Stimulated activated CD4-positive, alpha-beta T cell treated with anti-CD3 and anti-CD28 coated beads, Interleukin-2, amount 100 ng/mL, for 4 hours (primary cell): ENCODE measurements at regions not wholly inside any gene's neighbourhood (a gene's known extent, or its start where the extent isn't known, plus 50 kb on each side); places are given as distances from the start of the nearest gene placed in this dataset.

Source experiments
- DNase-seq: peaks from one replicate; pipeline ENCODE4 v3.0.0-alpha.2; 2020; ENCODE audit warnings: low read depth

DNA sequence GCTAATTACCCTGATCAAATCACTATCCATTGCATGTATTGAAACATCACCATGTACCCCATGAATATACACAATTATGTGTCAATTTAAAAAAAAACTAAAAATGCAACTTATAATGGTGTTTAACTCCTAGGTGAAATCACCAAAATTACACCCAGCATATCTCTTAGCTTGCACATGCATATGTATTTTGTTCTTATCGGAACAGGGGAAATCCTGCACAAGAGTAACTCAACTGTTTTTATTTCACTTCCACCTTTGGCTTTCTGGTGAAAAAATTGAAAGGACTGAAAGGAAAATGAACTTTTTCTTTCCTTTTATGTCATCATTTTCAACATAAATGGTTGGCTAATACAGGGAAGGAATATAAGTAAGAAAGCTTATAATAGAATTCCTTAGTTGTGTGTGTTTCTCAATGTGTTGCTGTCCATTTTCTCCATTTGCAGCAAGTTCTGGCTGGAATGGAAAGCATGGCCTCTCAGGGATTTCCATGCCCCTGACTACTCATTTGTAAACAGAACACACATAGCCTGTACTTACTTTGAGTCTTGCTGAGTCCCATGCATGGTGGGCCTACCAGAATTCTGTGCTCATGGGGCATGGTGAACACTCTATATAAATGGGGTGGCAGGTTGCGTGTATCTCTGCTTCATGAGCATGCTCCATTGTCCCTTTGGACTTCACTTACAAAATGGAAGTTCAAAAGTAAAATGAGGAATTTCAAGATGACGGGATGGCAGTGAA lies 462.0 kb downstream of the HS3ST3B1 start:
- no peak for DNase-seq

DNA sequence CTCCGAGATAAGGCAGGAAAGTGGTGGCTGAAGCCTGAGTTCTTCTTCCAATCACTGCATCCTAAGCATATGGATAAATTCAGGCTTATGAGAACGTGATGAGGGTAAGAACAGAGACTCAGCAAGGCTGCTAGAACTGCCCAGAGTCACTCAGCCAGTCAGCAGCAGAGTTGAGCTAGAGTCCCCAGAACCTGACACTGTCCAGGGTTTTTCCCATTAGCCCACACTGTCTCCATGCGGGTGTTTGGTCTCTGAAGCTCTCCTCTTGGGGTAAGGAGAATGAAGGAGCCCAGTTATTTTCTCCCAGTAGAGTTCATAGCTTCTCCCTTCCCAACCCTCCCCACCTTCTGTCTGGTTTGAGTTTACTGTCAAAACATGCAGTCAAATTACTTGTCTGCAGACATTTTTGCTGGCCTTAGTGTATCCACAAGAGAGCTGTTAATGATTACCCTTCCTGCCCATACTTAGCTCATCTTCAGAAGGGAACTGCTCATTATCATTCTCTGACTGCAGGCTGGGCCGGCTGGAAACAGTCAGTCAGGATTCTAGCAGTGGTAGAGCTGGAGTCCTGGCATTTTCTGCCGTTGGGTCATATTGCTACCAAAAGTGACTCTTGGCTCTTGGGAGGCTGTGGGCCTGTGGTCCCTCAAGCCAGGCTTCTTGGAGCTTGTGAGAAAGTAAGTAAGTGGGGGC lies 460.0 kb downstream of the HS3ST3B1 start:
- DNase-seq: no peak

DNA sequence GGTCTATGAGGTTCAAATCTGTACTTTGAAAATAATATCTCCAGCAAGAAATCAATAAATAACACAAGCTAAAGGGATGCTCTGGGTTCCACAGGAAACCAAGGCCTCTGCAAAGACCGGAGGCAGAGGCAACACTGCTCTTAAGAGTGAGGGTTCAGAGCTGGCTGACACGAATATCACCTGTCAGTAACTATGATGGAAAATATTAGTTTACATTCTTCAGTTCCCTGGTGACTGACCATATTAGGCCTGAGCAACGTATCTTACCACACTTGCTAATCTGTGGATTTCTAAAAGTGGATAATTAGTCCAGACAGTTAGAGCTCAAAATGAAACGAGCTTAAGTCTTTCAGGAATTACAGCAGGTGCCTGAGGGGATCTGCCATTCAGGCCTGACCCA lies 459.3 kb downstream of the HS3ST3B1 start:
- no peak for DNase-seq

DNA sequence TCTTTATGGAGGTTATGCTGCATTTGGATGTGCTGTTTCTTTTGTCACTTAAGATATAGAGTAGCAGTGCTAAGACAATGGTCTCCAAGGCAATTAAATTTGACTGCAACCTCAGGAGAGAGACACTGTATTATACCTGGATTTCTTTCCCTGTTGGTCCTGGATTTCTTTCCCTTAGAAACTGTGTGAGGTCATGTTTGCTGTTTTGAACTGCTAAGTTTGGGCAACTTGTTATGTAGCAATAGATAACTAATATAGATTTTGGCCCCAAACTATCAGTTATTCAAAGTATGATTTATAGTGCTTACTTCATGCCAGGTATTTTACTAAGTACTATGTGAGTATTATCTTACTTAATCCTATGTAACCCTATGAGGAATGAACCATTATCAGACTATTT lies 458.4 kb downstream of the HS3ST3B1 start:
- DNase-seq: no peak

DNA sequence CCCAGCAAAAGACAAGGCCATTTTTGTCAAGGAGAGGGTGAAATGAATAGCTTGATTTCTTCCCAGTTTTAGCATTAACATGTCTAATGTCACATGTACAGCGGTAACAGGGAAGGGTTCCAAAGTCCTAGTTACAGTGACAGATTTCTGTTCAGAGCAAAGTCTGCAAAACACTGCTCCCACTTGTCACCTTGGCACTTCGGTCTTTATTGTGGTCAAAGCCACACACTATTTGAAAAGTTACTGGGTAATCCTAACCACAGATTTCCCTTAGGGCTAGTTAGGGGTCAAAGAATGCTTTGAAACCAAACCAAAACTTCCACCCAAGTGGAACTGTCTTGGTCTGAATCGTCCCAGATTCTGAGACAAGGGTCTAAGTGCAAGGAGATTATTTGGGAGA lies 455.6 kb downstream of the HS3ST3B1 start:
- DNase-seq: no peak

DNA sequence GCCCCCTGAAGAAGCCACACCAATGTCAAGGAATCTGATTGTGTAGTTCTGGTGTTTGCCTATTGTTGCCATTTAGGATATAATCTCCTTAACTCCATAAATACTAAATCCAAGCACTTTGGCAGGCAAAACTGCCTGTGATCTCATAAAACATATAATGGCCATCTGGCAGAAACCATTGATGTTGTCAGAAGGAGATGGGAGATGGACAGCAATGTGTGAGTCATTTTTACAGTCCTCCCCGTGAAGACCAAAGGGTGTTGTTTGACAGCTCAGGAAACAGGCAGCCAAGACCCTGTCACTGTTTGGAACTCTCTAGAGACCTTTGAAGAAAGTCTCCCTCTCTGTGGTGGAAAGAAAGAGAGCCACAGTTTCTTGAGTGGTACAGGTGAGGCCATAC lies 454.1 kb downstream of the HS3ST3B1 start:
- DNase-seq: no peak

DNA sequence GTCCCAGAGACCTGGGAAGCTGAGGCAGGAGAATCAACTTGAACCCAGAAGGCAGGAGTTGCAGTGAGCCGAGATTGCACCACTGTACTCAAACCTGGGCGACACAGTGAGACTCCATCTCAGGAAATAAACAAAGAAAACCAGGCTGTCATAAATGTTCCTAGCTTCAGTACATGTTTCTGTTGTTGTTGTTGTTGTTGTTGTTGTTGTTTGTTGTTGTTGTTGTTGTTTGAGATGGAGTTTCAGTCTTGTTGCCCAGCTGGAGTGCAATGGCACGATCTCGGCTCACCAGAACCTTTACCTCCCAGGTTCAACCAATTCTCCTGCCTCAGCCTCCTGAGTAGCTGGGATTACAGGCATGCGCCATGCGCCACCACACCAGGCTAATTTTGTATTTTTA lies 452.5 kb downstream of the HS3ST3B1 start:
- DNase-seq: no peak

DNA sequence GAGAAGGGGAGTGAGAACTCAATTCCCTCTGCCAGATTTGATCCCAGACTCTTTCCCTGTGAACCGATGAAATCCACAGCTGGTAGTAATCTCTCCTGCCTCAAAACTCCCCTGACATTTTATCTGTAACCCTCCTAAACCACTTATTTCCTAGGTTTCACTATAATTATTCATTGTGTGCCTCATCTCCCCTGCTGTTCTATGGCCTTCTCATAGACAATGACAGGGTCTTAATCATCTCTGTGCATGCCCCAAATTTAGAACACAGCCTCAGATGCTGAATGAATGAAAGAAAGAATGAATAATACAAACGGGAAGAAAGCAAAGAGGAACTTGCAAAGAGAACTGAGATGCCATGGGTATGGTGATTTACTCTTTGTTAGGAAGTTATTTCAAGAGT lies 451.1 kb downstream of the HS3ST3B1 start:
- no peak for DNase-seq

DNA sequence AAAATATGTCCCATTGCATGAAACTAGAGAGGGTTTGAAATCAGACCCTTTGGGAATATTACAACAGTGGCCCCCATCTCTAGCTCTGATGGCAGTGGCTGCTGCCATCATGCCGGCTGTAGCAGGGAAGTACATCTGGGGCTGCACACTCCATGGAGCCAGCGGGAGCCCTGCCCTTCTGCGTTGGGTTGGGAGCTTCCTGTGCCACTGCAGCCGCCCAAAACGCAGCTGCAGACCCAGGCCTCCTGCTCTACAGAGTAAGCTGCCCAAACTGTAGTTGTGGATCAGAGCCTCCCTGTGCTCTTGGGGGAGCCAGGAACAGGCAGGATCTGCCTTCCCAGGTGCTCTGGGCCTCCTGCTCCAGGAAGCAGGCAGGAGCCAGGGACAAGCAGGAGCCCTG lies 450.0 kb downstream of the HS3ST3B1 start:
- no peak for DNase-seq

DNA sequence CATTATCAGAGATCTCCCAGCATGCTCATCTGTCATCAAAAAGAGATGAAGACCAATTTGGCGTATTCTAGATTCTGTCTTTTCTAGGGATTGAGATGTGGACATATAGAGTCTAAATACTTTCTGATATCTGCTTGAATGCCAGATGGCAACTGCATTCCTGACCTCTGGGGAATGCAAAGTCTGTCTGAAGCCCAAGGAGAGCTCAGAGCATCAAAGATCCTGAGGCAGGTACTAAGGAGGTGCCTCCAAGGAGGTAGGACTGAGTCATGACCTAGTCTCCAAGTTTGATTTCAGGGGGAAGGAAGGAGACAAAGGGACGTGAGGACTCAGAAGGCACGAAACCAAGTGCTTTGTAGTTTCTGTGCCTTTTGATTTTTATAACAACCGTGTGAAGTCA lies 448.4 kb downstream of the HS3ST3B1 start:
- no peak for DNase-seq

DNA sequence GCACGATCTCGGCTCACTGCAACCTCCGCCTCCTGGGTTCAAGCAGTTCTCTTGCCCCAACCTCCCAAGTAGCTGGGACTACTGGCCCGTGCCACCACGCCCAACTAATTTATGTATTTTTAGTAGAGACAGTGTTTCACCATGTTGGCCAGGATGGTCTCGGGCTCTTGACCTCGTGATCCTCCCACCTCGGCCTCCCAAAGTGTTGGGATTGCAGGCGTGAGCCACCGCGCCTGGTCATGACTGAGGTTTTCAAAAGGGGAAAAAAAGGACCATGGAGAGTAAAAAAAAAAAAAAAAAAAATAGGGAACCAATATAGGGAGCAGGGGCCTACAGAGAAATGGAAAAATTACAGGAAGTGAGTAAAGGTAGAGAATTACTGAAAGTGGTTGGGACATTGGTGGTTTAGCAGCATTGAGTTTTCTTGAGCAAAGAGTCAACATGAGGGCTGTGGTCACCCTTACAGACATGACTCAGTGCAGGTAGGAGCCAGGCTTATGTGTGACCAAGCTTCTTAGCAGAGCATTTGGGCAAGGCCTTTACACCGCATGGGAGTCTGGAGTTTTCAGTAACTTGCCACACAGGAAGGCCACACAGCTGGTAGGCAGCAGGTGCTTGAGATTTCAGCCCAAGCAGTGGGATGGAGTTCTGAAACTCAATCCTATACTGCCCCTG lies 447.3 kb downstream of the HS3ST3B1 start:
- DNase-seq: no peak

DNA sequence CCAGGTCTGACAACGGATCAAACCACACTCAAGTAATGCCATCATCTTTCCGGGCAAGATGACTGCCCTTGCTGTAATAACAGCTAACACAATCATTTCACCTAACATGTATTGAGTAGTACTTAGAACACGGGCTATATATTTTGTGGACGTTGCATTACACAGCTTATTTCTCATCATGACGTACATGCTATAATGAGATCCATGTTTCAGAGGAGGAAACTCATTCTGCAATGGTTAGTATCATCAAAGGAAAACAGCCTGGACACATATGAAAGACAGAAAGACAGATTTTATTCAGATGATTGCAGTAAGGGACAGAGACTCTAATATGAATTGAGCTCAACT lies 446.7 kb downstream of the HS3ST3B1 start:
- no peak for DNase-seq

DNA sequence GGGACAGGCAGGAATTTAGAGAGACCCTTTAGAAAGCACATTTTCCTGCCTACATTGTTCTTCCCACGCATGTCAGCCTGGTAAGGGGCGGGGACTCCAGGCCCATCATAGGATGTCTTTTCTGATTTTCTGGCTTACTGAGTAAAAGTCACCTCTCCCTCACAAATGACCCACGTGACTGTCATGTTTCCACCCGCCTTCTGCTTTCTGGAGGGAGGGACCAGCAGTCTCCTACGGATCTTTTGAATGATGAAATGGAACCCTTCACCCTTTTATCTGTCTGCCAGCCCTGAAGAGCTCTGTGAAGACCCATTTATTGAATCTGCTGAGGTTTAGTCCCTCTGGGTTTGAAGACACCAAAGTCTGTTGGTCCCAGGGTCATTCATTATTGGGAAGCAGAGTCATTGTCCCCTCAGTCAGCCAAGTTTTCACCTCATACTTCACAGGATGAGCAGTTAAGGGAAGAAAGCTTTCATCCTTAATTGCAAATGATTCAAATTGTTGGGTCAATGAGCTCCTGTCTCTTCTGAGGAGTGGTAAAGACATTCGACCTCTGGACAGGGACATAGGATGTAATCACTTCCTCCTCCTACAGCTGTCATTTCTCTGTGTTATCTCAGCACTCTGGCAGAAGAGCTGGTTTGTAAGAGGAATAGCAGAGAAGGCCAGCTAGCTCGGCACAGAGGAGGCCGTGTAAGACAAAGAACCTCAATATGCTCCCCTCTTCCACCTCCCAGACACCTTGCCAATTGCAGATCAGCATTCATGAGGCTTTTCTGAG lies 446.1 kb downstream of the HS3ST3B1 start:
- DNase-seq: no peak

DNA sequence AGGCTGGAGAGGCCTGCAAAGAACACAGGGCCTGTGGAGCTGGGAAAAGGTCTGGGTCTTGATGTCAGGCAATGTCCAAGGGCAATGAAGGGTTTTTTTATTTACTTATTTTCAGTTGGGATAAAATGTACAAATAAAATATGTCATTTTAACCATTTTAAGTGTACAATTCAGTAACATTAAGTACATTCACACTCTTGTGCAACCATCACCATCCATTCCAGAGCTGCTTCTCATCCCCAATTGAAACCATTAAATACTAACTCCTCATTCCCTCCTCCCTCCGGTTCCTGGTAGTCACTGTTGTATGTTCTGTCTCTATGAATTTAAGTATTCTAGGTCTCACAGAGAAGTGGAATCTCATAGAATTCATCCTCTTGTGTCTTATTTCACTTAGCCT lies 444.7 kb downstream of the HS3ST3B1 start:
- no peak for DNase-seq

DNA sequence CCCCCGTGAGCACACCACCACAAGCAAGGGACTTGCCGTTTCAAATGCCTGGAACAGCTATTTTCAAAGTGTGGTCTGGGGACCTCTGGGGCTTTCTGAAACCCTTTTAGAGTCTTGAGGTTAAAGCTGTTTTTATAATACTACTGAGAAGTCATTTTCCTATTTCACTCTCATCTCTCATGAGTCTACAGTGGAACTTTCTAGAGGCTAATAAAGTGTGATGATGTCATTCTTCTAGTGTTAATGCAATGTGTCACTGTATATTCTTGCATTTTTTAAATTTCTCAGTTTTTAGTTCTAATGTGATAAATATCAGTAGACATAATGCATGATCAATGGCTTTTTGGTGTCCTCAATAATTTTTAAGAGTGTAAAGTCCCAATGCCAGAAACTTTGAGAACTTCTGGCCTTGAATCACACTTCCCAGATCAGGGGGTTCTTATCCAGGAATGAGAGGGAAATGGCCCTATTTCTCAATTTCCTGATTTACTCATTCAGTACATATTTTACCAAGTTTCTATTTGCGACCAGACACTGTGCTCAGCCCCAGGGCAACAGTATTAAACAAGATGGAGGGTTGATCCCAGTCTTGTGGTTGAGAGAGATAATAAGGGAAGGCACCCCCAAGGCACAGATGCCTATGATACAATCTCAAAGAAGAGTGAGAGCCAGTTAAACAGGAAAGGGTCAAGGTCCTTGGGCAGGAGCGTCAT lies 444.0 kb downstream of the HS3ST3B1 start:
- DNase-seq: no peak

DNA sequence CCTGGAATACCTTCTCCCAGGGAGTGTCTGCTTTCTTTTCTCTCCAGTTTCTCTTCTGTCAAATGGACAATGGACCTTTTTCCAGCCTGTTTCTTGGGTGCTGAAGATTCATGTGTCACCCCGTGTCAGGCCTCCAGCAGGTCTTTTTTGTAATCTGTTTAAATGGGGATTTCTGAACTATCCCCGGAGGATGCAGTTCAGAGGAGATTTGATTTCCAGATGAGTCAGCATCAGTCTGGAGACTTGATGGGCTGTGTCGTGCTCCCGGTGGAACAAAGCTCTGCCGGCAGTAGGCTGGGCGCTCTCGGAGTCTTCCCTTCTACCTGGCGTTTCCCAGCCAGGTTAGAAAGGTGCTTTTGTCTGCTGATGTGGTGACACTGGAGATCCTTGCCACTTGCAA lies 440.6 kb downstream of the HS3ST3B1 start:
- DNase-seq: no peak

DNA sequence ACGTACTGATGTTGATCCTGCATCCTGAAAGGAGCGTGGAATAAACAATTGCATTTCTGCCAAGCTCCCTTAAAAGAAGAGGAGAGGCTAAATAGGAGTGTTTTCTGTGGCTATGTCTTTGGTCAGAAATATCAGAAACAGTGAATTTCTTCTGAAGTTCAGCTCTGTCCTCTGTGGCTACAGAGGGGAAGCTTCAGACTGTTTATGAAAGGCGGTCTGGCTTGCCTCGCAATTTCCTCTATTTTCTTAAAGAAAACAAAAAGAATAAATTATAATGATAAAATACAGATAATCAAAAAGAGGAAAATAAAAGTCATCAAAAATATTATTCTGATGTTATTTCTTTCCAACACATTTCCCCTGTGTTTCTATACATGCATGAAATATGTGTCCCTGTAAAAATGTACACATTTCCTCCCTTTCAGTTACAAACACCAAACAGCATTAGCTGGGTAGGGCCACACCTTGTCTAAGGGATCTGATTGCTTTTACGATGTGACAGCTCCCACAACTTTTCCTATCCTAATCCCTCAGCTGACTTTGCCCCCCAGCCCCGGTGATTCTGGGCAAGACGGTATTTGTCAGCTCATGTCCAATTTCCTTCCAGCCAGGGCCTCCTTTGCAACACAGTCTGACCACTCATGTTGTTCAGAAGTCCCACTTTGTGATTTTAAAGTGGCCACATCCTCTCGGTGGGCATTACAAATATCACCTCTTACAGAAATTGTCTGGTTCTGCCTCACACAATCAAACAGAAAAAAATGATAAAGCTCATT lies 439.0 kb downstream of the HS3ST3B1 start:
- no peak for DNase-seq

DNA sequence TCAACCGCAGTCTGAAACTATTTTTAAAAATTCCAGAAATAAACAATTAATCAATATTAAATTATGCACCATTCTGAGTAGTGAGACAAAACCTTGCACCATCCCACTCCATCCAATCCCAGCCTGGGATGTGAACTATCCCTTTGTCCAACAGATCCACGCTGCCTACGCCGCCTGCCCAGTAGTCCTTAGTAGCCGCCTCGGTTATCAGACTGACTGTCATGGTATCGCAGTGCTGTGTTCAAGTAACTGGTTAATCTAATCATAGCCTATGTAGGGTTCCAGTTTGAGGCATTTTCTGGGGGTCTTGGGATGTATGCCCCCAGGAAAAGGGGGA lies 437.7 kb downstream of the HS3ST3B1 start:
- no peak for DNase-seq

DNA sequence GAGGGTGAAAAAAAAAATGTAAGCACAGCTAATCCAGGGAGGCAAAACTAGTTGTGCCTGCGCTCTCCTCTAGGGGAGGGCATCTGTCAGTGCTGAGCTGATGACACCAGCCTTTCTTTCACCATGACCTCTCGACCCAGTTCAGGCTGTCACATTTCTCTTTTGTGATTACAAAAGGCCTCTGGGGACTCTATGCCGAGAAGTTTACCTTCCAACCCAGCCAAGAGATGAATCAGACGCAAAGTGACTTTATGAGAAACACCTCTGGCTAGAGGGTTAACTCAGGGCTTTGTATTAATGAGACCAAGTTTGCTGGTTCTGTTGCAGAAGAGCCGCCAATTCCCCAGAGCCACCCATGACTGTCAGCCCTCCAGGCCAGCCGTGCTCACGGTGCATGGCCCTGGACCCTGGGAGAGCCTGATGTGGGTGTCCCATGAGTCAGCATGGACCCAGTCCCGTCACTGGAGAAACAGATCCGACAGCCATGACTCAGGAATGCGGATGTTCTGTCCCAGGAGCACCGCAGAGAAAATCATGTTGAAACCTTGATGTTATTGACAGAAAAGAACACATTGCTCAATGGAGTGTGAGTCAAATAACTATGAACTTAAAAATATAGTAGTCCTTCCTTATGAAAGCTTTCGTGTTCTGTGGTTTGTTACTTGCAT lies 437.2 kb downstream of the HS3ST3B1 start:
- no peak for DNase-seq

DNA sequence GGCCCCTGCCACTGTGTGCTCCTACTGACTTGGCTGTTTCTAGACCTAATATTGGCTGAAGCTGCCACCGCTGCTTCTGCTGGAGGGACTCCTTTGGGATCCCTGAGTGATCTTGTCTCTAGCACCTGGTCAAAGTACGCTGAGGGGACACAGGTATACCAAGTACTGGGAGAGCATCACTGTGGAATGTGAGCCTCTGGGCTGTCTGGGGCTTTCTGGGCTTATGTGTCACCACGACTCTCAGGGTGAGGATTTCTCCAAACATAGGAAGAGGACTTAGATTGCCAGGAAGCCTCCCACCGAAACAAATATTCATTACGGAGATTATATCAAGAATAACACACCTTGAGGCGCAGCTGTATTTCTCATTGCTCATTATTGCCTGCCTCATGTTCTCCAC lies 435.8 kb downstream of the HS3ST3B1 start:
- DNase-seq: no peak

DNA sequence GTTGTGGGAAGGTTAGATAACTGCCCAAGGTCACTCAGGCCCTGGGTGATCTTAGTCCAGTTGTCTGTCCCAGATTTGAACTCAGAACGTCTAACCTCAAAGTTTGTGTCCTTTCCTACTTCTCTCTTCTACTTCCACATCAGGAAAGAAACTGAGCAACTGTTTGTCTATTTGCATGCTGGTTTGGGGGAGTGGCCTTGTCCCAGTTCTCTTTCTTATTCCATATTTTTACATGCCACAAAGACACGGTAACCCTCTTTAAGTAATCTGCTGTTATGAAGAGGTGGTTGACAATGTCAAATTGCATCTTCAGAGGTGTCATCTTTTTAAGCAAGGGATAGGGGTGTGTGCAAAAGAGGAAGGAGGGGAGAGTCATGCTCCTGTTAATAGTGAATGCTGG lies 432.5 kb downstream of the HS3ST3B1 start:
- no peak for DNase-seq
